Choroid plexus epithelial cell (primary cell): ENCODE measurements at regions not wholly inside any gene's neighbourhood (a gene's known extent, or its start where the extent isn't known, plus 50 kb on each side); places are given as distances from the start of the nearest gene placed in this dataset.

Source experiments
- DNase-seq: peaks from one replicate; pipeline ENCODE4 v3.0.0-alpha.2; 2010; ENCODE audit warnings: low read depth
- H3K4me3 ChIP-seq: 2 replicates; pipeline ENCODE4 v1.5.1; 2011; ENCODE audit warnings: low read depth, mild to moderate bottlenecking, control low read depth, low read length, moderate library complexity
- TF ChIP-seq, protein P1 (sequence below): conservative IDR thresholded peaks from 2 replicates; pipeline ENCODE4 v1.5.1; 2011; ENCODE audit warnings: low read depth, mild to moderate bottlenecking, control low read depth, inconsistent platforms, low read length, moderate library complexity

DNA sequence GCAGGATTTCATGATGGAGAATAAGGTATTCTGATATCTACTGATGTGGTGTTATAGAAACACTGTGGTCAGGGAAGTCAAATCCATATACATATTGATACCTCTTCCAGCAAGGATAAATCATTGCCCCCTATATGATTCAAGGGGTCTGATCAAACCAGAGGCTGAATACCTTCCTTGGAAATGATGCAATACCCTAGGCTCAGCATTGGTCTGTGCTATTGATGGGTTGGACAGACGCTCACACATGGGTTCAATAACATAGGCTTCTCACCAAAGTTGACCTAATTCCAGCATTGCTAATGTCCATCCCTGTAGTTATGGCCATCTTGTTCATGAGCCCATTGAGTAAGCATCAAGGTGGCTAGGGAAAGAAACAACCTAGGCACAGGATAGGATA is 257.0 kb upstream of the USP24 start:
- H3K4me3 ChIP-seq: no peak overlapping the region
- no peak for DNase-seq
- TF ChIP-seq, protein P1, sequence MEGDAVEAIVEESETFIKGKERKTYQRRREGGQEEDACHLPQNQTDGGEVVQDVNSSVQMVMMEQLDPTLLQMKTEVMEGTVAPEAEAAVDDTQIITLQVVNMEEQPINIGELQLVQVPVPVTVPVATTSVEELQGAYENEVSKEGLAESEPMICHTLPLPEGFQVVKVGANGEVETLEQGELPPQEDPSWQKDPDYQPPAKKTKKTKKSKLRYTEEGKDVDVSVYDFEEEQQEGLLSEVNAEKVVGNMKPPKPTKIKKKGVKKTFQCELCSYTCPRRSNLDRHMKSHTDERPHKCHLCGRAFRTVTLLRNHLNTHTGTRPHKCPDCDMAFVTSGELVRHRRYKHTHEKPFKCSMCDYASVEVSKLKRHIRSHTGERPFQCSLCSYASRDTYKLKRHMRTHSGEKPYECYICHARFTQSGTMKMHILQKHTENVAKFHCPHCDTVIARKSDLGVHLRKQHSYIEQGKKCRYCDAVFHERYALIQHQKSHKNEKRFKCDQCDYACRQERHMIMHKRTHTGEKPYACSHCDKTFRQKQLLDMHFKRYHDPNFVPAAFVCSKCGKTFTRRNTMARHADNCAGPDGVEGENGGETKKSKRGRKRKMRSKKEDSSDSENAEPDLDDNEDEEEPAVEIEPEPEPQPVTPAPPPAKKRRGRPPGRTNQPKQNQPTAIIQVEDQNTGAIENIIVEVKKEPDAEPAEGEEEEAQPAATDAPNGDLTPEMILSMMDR: no peak

DNA sequence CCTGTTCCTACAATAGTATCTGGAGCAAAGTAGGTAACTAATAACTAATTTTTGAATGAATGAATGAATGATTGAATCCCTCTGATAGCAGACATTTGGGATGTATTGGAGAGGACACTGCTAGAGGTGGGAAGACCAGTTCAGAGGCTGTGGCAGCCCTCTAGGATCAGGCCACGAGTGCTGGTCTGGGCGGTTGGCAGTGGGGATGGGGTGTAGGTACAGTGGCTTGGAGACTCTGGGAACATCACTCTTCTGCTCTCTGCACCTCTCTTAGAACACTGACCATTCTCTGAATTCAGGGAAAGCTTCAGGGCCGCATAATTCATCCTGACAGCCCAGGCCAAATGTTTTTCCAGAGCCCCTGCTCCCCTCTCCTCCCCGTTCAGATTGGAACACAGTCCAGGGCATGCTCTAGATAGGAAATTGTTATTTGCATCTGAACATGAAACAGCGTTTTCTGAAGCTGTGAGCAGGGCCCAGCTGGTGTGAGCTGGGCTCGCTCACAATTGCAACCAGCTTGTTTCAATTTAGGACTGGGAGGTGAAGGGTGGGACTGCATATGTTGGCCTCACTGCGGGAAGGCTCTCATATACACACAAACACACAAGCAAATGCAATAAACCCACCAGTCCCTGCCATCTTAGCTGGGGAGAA is 253.1 kb upstream of the USP24 start:
- no peak for DNase-seq
- no peak overlapping the region for H3K4me3 ChIP-seq
- TF ChIP-seq, protein P1: no peak

DNA sequence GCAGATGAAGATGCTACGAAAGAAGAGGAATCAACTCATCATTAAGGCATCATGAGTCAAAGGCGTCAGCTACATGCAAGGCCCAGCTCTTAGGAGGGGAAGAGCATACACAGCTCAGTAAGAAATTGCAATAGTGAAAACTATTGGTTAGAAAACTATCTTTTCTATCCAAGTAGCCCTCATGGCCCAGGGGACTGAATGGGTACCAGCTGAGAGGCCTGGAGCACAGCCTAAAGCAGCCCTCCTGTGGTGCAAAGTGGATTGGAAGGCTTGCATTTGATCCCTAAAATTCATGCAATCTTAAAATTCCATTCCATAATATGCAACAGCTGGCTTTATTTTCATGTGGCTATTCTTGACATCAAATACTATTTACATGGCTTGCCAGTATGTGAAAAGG is 251.8 kb upstream of the USP24 start:
- no peak overlapping the region for H3K4me3 ChIP-seq
- TF ChIP-seq, protein P1: no peak
- no peak for DNase-seq

GRCh38 chr1:55466373-55466772 is 251.2 kb upstream of the USP24 start:
- no peak overlapping the region for H3K4me3 ChIP-seq
- no peak for DNase-seq
- TF ChIP-seq, protein P1: no peak

DNA sequence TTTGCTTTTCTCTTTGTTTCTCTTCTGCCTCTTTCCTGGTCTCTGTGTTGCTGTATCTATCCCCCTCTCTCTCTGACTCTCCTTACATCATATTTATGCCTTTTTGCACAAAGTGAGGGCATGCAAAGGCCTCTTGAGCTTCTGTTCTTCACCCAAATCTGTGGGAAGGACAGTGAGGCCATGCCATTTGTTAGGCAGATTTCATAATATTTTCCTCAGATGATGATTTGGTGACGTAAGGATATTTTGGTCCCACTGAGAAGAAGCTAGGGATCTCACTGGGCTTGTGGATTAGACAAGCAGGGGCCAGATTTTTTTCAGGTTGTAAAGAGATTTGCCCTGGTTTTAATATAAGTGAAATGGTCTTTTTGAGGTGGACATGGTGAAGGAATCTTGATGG is 249.4 kb upstream of the USP24 start:
- no peak overlapping the region for H3K4me3 ChIP-seq
- TF ChIP-seq, protein P1: no peak
- DNase-seq: no peak

GRCh38 chr1:55463814-55464475 is 248.8 kb upstream of the USP24 start:
- no peak overlapping the region for H3K4me3 ChIP-seq
- DNase-seq: peak; percentile 65
- TF ChIP-seq, protein P1: no peak

DNA sequence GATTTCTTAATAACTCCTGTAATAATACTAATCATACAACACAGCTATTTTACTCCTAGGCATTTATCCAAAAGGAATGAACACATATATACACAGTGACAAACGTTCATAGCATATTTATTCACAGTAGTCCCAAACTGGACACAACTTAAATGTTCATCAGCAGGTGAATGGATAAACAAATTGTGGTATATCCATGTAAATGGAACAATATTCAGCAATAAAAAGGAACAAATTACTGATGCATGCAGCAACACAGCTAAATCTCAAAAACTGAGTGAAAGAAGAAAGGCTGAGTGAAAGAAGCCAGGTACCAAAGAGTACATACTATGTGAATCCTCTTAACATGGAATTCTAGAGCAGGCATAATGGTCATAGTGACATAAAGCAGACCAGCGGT is 242.7 kb upstream of the USP24 start:
- TF ChIP-seq, protein P1: no peak
- H3K4me3 ChIP-seq: no peak overlapping the region
- DNase-seq: no peak
